GM12873 (cell line): ENCODE measurements at regions not wholly inside any gene's neighbourhood (a gene's known extent, or its start where the extent isn't known, plus 50 kb on each side); places are given as distances from the start of the nearest gene placed in this dataset.

Experiments used
- TF ChIP-seq, protein P1 (sequence below): IDR thresholded peaks from 2 replicates; pipeline ENCODE4 v1.5.1; 2012; ENCODE audit warnings: low read depth, mild to moderate bottlenecking, moderate library complexity, low read length, control low read depth; ENCODE audit not compliant: insufficient read depth; ENCODE audit errors: missing control alignments

DNA sequence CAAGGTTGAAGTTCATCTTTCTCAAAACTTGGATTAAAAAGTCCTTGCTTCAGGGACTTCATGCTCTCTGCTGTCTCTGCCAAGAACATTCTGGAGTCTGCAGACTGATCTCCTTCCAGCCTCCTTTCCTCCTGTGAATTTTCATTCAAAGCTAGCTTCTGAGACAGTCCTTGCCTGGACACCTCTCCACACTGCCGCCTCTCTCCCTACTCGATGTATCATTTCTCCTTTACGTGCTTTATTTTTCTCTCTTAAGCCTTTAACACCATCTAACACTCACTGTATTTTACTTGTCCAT is 238.8 kb downstream of the COL4A1 start:
- TF ChIP-seq, protein P1, sequence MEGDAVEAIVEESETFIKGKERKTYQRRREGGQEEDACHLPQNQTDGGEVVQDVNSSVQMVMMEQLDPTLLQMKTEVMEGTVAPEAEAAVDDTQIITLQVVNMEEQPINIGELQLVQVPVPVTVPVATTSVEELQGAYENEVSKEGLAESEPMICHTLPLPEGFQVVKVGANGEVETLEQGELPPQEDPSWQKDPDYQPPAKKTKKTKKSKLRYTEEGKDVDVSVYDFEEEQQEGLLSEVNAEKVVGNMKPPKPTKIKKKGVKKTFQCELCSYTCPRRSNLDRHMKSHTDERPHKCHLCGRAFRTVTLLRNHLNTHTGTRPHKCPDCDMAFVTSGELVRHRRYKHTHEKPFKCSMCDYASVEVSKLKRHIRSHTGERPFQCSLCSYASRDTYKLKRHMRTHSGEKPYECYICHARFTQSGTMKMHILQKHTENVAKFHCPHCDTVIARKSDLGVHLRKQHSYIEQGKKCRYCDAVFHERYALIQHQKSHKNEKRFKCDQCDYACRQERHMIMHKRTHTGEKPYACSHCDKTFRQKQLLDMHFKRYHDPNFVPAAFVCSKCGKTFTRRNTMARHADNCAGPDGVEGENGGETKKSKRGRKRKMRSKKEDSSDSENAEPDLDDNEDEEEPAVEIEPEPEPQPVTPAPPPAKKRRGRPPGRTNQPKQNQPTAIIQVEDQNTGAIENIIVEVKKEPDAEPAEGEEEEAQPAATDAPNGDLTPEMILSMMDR, result no peak

DNA sequence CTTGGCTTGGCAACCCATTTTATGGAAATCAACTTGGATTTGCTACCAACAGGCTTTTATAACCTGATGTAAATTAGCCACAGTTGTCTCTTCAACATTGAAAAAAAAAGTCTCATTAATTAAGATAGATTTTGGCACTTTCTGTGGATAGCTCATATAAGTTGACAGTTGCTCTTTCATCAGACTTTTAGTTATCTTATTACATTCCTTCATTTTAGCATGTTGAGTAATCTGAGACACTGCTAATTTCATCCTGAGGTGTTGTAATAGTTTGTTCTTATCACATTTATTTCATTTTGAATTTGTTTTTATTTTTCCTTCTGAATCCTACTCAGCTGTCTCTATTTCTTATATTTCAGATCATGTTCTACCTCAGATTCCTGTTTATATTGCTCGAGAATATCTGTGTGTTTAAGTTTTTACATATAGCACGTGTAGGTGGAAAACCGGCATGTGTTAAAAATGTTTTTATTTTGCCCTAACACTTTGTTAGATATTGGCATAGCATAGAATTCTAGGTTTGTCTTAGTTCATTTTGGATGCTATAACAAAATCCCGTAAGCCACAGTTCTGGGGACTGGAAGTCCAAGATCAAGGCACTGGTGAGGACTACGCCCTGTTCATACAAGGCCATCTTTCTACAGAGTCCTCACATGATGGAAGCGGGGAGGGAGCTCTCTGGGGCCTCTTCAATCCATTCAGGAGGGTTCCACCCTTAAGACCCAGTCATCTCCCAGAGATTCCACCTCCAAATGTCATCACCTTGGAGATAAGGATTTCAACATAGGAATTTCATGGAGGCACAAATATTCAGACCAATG is 239.4 kb downstream of the COL4A1 start:
- TF ChIP-seq, protein P1, result no peak

DNA sequence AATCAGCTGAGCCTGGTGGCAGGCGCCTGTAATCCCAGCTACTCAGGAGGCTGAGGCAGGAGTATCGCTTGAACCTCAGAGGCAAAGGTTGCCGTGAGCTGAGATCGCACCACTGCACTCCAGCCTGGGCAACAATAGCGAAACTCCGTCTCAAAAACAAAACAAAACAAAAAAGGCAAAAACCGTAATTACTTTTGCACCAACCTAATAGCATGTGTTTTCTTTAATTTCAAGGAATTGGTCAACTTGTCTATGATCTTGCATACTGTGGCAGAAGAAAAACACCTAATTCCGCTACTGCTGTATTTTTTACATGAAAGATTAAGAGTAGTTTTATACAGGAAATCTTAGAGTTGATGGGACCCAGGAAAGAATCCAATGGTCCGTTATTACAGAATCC is 241.2 kb downstream of the COL4A1 start:
- TF ChIP-seq, protein P1, result no peak

DNA sequence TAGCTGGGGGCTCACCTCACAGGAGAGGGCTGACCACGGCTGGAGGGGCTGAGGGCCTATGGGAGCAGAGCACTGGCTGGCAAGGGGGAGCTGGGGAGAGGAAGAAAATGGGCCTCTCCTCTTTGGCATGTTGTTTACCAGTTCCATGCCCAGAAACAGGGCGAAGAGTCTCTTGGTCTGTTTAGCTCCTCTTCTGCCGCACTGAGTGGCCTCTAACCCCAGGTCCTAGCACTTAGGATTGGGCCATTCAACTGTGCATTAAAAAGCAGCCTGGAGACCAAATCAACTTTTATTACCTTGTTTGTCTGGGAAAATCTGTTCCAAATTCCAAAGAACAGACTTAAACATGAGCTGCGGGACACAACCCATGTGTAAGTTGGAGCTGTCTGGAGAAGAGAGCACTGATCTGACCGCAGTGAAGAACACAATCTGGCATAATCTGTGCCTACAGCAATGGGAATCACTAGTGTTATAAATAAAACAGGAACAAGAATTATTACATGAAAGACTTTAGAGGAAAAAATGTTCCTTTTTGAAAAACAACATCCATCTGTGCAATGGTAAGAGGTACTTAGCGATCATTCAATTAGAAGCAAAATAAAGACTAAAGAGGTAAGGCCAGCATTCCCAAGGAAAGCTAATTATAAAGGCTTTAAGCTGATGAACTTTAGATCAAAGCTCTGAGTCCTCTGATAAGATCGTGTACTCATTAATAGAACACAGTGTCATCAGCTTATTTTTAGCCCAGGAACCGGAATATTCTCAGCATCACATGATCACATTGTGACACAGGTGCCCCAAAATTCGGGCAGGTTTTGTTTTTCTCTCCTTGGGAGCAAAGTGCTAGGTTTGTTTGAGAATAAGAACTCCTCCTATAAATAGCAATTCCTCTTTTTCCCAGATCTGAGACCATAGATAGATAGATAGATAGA is 243.2 kb downstream of the COL4A1 start:
- TF ChIP-seq, protein P1, result no peak

DNA sequence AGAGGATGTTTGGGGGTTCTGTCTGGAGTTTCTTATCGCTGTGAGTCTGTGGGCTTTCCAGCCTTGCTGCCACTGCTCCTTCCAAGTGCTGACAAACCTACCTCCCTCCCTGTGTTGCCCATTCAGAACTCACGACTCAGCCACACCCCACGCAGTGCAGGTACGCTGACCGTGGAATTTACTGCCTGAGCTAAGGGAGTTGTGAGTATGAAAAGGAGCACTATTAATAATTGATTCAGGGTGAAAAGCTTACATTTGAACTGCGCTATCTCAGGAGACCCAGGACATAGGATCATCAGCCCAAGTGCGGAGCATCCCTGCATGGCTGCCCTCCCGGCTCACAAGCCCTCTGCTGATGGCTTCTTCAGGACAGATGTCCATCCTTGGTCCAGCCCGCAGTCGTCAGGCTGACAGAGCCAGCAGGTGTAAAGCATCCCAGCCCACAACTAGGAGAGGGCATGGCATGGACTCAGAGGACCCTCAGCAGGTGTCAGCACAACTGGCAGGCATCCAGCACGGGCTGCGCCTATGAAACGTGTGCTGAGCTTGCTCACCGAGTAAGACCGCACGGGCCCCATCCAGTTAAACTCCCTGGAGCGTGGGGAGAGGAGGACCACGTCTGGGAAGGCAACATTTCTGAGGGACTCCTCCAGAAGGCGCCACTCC is 244.0 kb downstream of the COL4A1 start:
- TF ChIP-seq, protein P1, result no peak

- TF ChIP-seq, protein P1, result no peak
Measured at GRCh38 chr13:110062077-110062776, 244.7 kb downstream of the COL4A1 start.
